Heart left ventricle (tissue), 16 donors: ENCODE measurements at regions not wholly inside any gene's neighbourhood (a gene's known extent, or its start where the extent isn't known, plus 50 kb on each side); places are given as distances from the start of the nearest gene placed in this dataset.
A peak's percentile ranks its signal among the peaks of the same experiment; 100 is the strongest.

Experiments used
- ATAC-seq, 4 donors: fragments of 200-7000 bp; cut with Tn5 transposase; one replicate each; pipeline ENCODE4 v1.9.1; 2020 to 2022; ENCODE audit warnings: moderate library complexity in 4 of 4, mild to moderate bottlenecking in 3 of 4, moderate number of reproducible peaks in 1 of 4
- DNase-seq, 5 donors: peaks; one replicate each; pipeline ENCODE4 v3.0.0-alpha.2; 2020
- H3K27ac ChIP-seq, 12 donors: fragments of 200-600 bp; sonication (generic) in 4 of 12; one replicate each; pipeline versions ENCODE4 v1.5.0 to v1.8.0; 2016 to 2022; ENCODE audit warnings: mild to moderate bottlenecking in 2 of 12
- H3K27me3 ChIP-seq, 9 donors: fragments of 200-600 bp; sonication (generic) in 2 of 9; one replicate each; pipeline versions ENCODE4 v1.5.1 to v1.8.0; 2016 to 2022; ENCODE audit warnings: mild to moderate bottlenecking in 3 of 9
- H3K36me3 ChIP-seq, 9 donors: fragments of 200-600 bp; sonication (generic) in 2 of 9; one replicate each; pipeline versions ENCODE4 v1.5.0 to v1.8.0; 2018 to 2022; ENCODE audit warnings: mild to moderate bottlenecking in 2 of 9
- H3K4me1 ChIP-seq, 12 donors: fragments of 200-600 bp; sonication (generic) in 4 of 12; one replicate each; pipeline versions ENCODE4 v1.5.0 to v1.8.0; 2016 to 2022; ENCODE audit warnings: mild to moderate bottlenecking in 3 of 12
- H3K4me3 ChIP-seq, 12 donors: fragments of 200-600 bp; sonication (generic) in 4 of 12; one replicate each; pipeline versions ENCODE4 v1.5.0 to v1.8.0; 2017 to 2022; ENCODE audit warnings: mild to moderate bottlenecking in 9 of 12, moderate library complexity in 4 of 12
- H3K9me3 ChIP-seq, 12 donors: fragments of 200-600 bp; sonication (generic) in 4 of 12; one replicate each; pipeline versions ENCODE4 v1.5.0 to v1.8.0; 2016 to 2022; ENCODE audit warnings: mild to moderate bottlenecking in 1 of 12
- CTCF ChIP-seq, 12 donors: fragments of 200-600 bp; sonication (generic) in 4 of 12; IDR thresholded peaks; one replicate each; pipeline versions ENCODE4 v1.5.0 to v1.8.0; 2018 to 2022; ENCODE audit warnings: antibody characterized with exemption in 12 of 12, mild to moderate bottlenecking in 5 of 12
- POLR2A ChIP-seq, 2 donors: fragments of 450-650 bp; IDR thresholded peaks; one replicate each; pipeline ENCODE4 v1.6.1; 2017; ENCODE audit warnings: antibody characterized with exemption in 2 of 2, mild to moderate bottlenecking in 2 of 2, moderate library complexity in 2 of 2
- WGBS, 4 donors: extraction: QIAGEN DNeasy Blood & Tissue Kit in 2 of 4; methylation state at CpG; one replicate each; pipeline versions ENCODE4 v1.1.5 to v1.1.7; 2013 to 2018; 5-methylcytosine and 5-hydroxymethylcytosine counted together
- intact Hi-C, 10 donors: fragments of 100-400 bp; cut with DNase I; formaldehyde crosslinking; loops; one replicate each; pipeline versions ENCODE4 v1.11.1 to v1.14.2; 2022
- donor health status: ischemic (EF 13 %, LVEDD 7.1; RV severe dilation, severe dysfunction).
- donor health status: healthy with polysubstance abuse.
- donor health status: DM: no; HTN: yes; CAD: no.
- donor health status: DM: no; HTN: no; CAD: no.
- donor health status: ischemic (EF 25% LVEDD 6.9; RV normal size, moderate dysfunction).
- donor health status: ischemic (EF 25% LVEDD 5.7; RV mildly dilated, moderate dysfunction).
- donor health status: healthy.
- donor health status: DM: yes; HTN: yes; CAD: no.
- donor health status: ischemic (EF 35%, LVEDD 5.7; RV mildly dilated, moderate dysfunction).
- donor health status: nonischemic (EF 11% LVEDD 7.7; RV severe dilation, severe dysfunction).
- donor health status: DM: yes; HTN: yes; CAD: no.
- donor health status: PGD.
- donor health status: ischemic (EF 29% LVEDD 5.4; RV normal size, mild dysfunction).
- donor health status: nonischemic (EF 23%, LVEDD 6.1; RV moderate dilation, normal function).

GRCh38 chr6:4271761-4272470, 136.5 kb upstream of the ECI2 start:
- no peak overlapping the region for H3K4me3 ChIP-seq
- no peak overlapping the region for H3K27ac ChIP-seq
- no peaks in the 10 kb centered on the region for H3K4me1 ChIP-seq
- 89 to 93% (median 91%) methylated on average over 6 of the region's 6 CpGs for WGBS, 4 donors
- intact Hi-C loops, result no loop called here
- no peak for DNase-seq
- H3K36me3 ChIP-seq, result no peaks in the 10 kb centered on the region
- H3K9me3 ChIP-seq, result no peaks in the 10 kb centered on the region
- no peak for TF ChIP-seq CTCF (IDR thresholded peaks at IDR 0.05)
- TF ChIP-seq POLR2A (IDR thresholded peaks at IDR 0.05), result no peak
- ATAC-seq, result no peak
- no peaks in the 10 kb centered on the region for H3K27me3 ChIP-seq

- no peak overlapping the region for H3K4me3 ChIP-seq
- DNase-seq, result no peak
- no peaks in the 10 kb centered on the region for H3K27me3 ChIP-seq
- no peaks in the 10 kb centered on the region for H3K4me1 ChIP-seq
- ATAC-seq, result peak in 1 of 4 donors; percentile 53
- intact Hi-C loops, result no loop called here
- no peaks in the 10 kb centered on the region for H3K9me3 ChIP-seq
- TF ChIP-seq CTCF (IDR thresholded peaks at IDR 0.05) (no peak), POLR2A (IDR thresholded peaks at IDR 0.05) (no peak)
- WGBS, 4 donors, result 90 to 97% (median 96%) methylated on average over 1 of the region's 1 CpG
- no peak overlapping the region for H3K27ac ChIP-seq
- no peaks in the 10 kb centered on the region for H3K36me3 ChIP-seq
Observed at GRCh38 chr6:4270776-4271175, 135.4 kb upstream of the ECI2 start.

- Histone ChIP-seq H3K9me3 (no peaks in the 10 kb centered on the region), H3K4me3 (no peak overlapping the region), H3K27ac (no peak overlapping the region), H3K4me1 (no peaks in the 10 kb centered on the region), H3K36me3 (no peaks in the 10 kb centered on the region), H3K27me3 (no peaks in the 10 kb centered on the region)
- TF ChIP-seq POLR2A (IDR thresholded peaks at IDR 0.05), result no peak
- no peak for TF ChIP-seq CTCF (IDR thresholded peaks at IDR 0.05)
- intact Hi-C loops, result no loop called here
- DNase-seq, result no peak
- WGBS, 4 donors, result 86 to 93% (median 89%) methylated on average over 4 of the region's 4 CpGs
- no peak for ATAC-seq
Observed at GRCh38 chr6:4270001-4270400, 134.6 kb upstream of the ECI2 start.

DNA sequence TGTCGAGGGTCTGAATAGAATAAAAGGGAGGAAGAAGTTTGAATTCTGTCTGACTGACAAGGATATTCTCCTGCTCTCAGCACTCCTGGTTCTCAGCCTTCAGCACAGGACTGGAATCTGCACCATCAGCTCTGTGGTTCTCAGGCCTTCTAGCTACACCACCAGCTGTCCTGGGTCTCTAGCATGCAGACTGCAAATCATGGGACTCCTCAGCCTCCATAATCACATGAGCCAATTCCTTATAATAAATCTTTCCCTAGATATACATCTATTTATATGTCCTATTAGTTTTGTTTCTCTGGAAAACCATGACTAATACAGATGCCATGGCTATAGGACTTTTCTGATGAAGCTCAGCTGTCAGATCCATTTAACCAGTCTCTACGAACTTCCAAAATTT, 132.8 kb upstream of the ECI2 start:
- ATAC-seq (no peak), DNase-seq (no peak)
- no peak for TF ChIP-seq CTCF (IDR thresholded peaks at IDR 0.05)
- no peak for TF ChIP-seq POLR2A (IDR thresholded peaks at IDR 0.05)
- no peaks in the 10 kb centered on the region for H3K4me1 ChIP-seq
- intact Hi-C loops, result no loop called here
- no peak overlapping the region for H3K27ac ChIP-seq
- WGBS, 4 donors, result 85 to 97% (median 89%) methylated on average over 2 of the region's 2 CpGs
- no peaks in the 10 kb centered on the region for H3K9me3 ChIP-seq
- H3K36me3 ChIP-seq, result no peaks in the 10 kb centered on the region
- no peaks in the 10 kb centered on the region for H3K27me3 ChIP-seq
- H3K4me3 ChIP-seq, result no peak overlapping the region
